ENCODE measurements at regions not wholly inside any gene's neighbourhood (a gene's known extent, or its start where the extent isn't known, plus 50 kb on each side); places are given as distances from the start of the nearest gene placed in this dataset.

DNA sequence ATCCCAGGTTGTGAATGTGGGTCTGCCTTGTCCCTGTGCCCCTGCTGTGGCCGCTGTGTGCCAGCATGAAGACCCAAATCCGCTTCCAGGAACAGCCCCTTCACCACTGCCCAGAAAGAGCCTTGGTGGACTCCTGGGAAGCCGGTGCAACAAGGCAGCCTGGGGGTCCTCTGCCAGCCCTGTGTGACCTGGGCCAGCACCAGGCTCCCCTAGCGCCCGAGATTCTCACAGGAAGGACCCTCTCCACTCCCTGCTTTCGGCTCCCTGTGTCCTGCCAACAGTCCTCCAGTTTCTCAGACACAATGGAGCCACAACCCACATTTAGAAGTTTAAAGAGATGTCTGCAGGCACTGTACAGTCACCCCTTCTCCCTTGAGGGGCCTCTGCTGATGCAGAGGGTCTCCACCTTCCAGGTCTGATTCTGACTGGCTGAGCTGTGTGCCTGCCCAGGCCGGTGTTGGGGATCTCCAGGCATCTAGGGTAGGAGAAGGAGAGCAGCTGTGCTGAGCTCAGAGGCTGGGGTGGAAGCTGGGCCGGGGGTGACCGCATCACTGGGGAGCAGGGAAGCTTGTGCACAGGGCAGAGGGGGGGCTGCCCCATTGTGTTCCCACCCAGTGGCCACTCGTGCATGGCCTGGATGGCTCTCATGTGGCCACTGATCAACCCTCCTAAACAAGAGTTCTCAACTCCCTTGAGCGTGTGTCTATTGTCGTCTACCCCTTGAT lies 174.0 kb downstream of the IRX2 start:
- TF ChIP-seq, protein P1, sequence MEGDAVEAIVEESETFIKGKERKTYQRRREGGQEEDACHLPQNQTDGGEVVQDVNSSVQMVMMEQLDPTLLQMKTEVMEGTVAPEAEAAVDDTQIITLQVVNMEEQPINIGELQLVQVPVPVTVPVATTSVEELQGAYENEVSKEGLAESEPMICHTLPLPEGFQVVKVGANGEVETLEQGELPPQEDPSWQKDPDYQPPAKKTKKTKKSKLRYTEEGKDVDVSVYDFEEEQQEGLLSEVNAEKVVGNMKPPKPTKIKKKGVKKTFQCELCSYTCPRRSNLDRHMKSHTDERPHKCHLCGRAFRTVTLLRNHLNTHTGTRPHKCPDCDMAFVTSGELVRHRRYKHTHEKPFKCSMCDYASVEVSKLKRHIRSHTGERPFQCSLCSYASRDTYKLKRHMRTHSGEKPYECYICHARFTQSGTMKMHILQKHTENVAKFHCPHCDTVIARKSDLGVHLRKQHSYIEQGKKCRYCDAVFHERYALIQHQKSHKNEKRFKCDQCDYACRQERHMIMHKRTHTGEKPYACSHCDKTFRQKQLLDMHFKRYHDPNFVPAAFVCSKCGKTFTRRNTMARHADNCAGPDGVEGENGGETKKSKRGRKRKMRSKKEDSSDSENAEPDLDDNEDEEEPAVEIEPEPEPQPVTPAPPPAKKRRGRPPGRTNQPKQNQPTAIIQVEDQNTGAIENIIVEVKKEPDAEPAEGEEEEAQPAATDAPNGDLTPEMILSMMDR (IDR thresholded peaks at IDR 0.05): no peak
- no peak for DNase-seq (ENCODE audit: low spot score)
- no peaks in the 10 kb centered on the region for H3K4me1 ChIP-seq
- H3K36me3 ChIP-seq: no peaks in the 10 kb centered on the region
- no peak overlapping the region for H3K4me3 ChIP-seq
- H3K27ac ChIP-seq: no peak overlapping the region
- no peaks in the 10 kb centered on the region for H3K27me3 ChIP-seq
- H3K9me3 ChIP-seq: no peaks in the 10 kb centered on the region

DNA sequence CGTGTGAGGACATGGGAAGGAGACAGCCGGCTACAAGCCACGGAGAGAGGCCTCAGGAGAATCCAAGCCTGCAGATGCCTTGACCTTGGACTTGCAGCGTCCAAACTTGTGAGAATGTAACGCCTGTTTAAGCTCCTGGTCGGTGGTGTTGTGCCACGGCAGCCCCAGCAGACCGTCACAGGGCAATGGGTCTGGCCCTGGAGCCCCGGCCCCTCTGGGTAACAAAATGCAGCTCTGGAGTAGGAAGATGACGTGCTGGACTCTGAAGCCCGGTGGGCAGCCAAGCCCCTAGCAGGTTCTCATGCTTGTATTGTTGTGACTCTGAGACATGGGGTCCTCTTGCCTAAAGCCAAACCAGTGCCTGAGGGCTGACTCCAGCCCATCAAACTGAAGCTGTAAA lies 174.7 kb downstream of the IRX2 start:
- H3K4me3 ChIP-seq: no peak overlapping the region
- no peak overlapping the region for H3K27ac ChIP-seq
- DNase-seq (ENCODE audit: low spot score): no peak
- H3K36me3 ChIP-seq: no peaks in the 10 kb centered on the region
- H3K27me3 ChIP-seq: no peaks in the 10 kb centered on the region
- H3K4me1 ChIP-seq: no peaks in the 10 kb centered on the region
- TF ChIP-seq, protein P1 (IDR thresholded peaks at IDR 0.05): no peak
- no peaks in the 10 kb centered on the region for H3K9me3 ChIP-seq

DNA sequence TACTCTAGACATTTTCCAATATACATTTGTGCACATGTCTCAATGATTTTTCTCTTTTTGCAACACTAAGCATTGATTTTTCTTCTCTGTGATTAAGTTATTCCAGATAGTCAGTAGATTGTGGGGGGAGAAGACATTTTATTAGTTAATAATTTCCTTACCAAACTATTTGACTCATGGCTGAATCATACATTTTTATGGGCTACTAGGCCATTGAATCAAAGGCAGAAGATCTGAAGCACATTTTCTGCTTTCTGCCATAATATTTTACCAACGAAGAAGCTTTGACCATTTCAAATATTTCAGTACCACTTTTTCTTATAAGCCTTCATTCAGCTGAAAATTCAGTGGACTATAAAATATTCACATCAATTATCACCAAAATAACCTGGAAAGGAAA lies 175.6 kb downstream of the IRX2 start:
- Histone ChIP-seq H3K27ac (no peak overlapping the region), H3K36me3 (no peaks in the 10 kb centered on the region), H3K9me3 (no peaks in the 10 kb centered on the region), H3K4me1 (no peaks in the 10 kb centered on the region), H3K4me3 (no peak overlapping the region), H3K27me3 (no peaks in the 10 kb centered on the region)
- no peak for DNase-seq (ENCODE audit: low spot score)
- TF ChIP-seq, protein P1 (IDR thresholded peaks at IDR 0.05): no peak

DNA sequence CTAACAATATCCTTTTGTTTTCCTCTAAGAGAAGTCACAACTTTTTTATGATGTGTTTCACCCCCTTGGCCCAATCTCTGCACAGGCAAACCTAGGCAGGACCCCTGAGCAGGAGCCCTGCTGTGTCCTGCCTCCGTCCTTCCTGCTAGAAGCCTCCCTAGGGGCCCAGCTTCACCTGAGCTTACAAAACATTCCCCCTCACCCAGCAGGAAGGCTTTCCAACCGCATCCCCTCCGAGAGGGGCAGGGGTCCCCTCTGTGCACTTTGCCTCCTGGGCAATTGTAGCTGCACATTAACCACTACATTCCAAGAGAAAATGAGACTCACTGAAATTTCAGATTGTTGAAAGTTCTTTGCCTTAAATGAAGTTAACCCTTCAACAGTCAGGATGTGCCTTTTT lies 176.2 kb downstream of the IRX2 start:
- TF ChIP-seq, protein P1 (IDR thresholded peaks at IDR 0.05): no peak
- no peaks in the 10 kb centered on the region for H3K36me3 ChIP-seq
- no peaks in the 10 kb centered on the region for H3K27me3 ChIP-seq
- DNase-seq (ENCODE audit: low spot score): no peak
- no peaks in the 10 kb centered on the region for H3K9me3 ChIP-seq
- no peaks in the 10 kb centered on the region for H3K4me1 ChIP-seq
- H3K4me3 ChIP-seq: no peak overlapping the region
- H3K27ac ChIP-seq: no peak overlapping the region

DNA sequence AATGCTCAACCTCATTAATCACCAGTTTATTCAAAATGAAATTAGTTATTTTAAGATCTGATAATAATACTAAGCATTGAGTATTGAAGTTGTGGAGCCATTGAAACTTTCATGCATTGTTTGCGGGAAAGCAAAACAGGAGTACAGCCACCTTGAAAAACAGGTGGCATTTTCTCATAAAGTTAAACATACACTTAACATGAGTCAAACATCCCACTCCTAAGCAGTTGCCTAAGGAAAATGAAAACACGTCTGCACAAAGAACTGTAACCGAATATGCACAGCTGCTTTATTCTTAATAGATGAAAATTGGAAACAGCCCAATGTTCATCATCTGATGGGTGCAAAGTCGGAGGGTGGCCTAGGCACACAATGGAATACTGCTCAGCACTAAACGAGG lies 177.3 kb downstream of the IRX2 start:
- TF ChIP-seq, protein P1 (IDR thresholded peaks at IDR 0.05): no peak
- H3K4me1 ChIP-seq: no peaks in the 10 kb centered on the region
- H3K27me3 ChIP-seq: no peaks in the 10 kb centered on the region
- H3K4me3 ChIP-seq: no peak overlapping the region
- H3K27ac ChIP-seq: no peak overlapping the region
- no peak for DNase-seq (ENCODE audit: low spot score)
- no peaks in the 10 kb centered on the region for H3K9me3 ChIP-seq
- no peaks in the 10 kb centered on the region for H3K36me3 ChIP-seq

DNA sequence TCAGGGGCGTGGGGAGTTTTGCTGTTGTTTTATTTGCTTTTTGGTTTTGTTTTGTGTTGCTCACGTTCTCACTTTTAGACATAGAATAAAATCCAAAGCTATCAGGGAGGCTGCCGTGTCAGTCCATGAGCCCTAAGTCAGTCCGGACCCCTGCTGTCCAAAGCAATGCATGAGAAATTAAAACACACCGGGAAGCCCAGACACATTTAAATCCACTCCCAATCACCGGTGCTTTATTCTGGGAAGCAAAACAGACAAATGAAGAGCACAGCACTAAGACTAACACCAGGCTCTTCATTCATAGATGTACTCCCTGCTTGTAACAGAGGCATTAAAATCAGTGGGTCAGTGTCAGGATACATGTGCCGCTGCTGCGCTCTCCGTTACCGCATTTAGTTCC lies 180.9 kb downstream of the IRX2 start:
- TF ChIP-seq, protein P1 (IDR thresholded peaks at IDR 0.05): no peak

More for the DNA sequence above, 180.9 kb downstream of the IRX2 start:
- Histone ChIP-seq H3K9me3 (no peaks in the 10 kb centered on the region), H3K36me3 (no peaks in the 10 kb centered on the region), H3K4me1 (no peaks in the 10 kb centered on the region), H3K4me3 (no peak overlapping the region), H3K27ac (no peak overlapping the region), H3K27me3 (no peaks in the 10 kb centered on the region)
- DNase-seq (ENCODE audit: low spot score): peak; percentile 4
